A549 (cell line): ENCODE measurements at regions not wholly inside any gene's neighbourhood (a gene's known extent, or its start where the extent isn't known, plus 50 kb on each side); places are given as distances from the start of the nearest gene placed in this dataset.

ENCODE experiments used
- ATAC-seq, 2 experiments: fragments of 200-7000 bp in 1 of 2; fragments of >200 bp in 1 of 2; cut with Nextera tagmentation in 1 of 2; cut with Tn5 transposase in 1 of 2; 3 replicates each; pipeline versions ENCODE4 v1.8.0 to v1.9.1; 2018 to 2020; ENCODE audit warnings: mild to moderate bottlenecking in 1 of 2, moderate library complexity in 1 of 2
- CTCF ChIA-PET: fragments of 300-600 bp; sonication (Branson Sonifier 250); formaldehyde crosslinking; extraction: SDS; loops from one replicate; lab custom pipeline; 2021; ENCODE audit warnings: antibody characterized with exemption, inconsistent platforms; lab: Yijun Ruan, JAX
- POLR2A ChIA-PET: fragments of 350-600 bp; formaldehyde crosslinking; extraction: SDS; loops from one replicate; lab custom pipeline; 2021; ENCODE audit warnings: antibody characterized with exemption, inconsistent platforms; lab: Yijun Ruan, JAX
- DNase-seq, 2 experiments: peaks; one replicate each; pipeline versions ENCODE4 v3.0.0 to v3.0.0-alpha.2; 2011 to 2016; ENCODE audit warnings: low read depth in 1 of 2, low spot score in 1 of 2
- FAIRE-seq: peaks from 2 replicates; lab custom pipeline; 2011; peaks lifted over from hg19 to GRCh38; lab: Jason Lieb, UNC
- H3K27ac ChIP-seq, 2 experiments: fragments of >200 bp; sonication (Bioruptor Twin); formaldehyde crosslinking; 3 replicates each; pipeline ENCODE4 v1.5.1; 2016 to 2017
- H3K4me1 ChIP-seq: fragments of >200 bp; sonication (Bioruptor Twin); formaldehyde crosslinking; 3 replicates; pipeline ENCODE4 v1.6.1; 2016
- H3K4me2 ChIP-seq: fragments of >200 bp; sonication (Bioruptor Twin); formaldehyde crosslinking; 3 replicates; pipeline ENCODE4 v1.6.1; 2016
- H3K4me3 ChIP-seq: fragments of >200 bp; sonication (Bioruptor Twin); formaldehyde crosslinking; 3 replicates; pipeline ENCODE4 v1.5.1; 2016
- H3K9me3 ChIP-seq: fragments of >200 bp; sonication (Bioruptor Twin); formaldehyde crosslinking; 3 replicates; pipeline ENCODE4 v1.6.1; 2016
- BHLHE40 ChIP-seq: IDR thresholded peaks from 2 replicates; pipeline ENCODE4 v1.6.1; 2012; ENCODE audit warnings: low read depth, low read length, inconsistent platforms
- CBX2 ChIP-seq: fragments of 200-600 bp; sonication (generic); IDR thresholded peaks from 2 replicates; pipeline ENCODE4 v1.6.1; 2016; ENCODE audit warnings: low read depth, mild to moderate bottlenecking, borderline replicate concordance
- CEBPB ChIP-seq, 2 experiments: fragments of >200 bp in 1 of 2; sonication (Bioruptor Twin) in 1 of 2; formaldehyde crosslinking in 1 of 2; IDR thresholded peaks; 2 replicates each; pipeline ENCODE4 v1.6.1; 2012 to 2016
- CHD2 ChIP-seq: fragments of 150-350 bp; IDR thresholded peaks from 2 replicates; pipeline ENCODE4 v1.6.1; 2014; ENCODE audit warnings: low read length; ENCODE audit not compliant: partially characterized antibody
- HES2 ChIP-seq: fragments of >200 bp; sonication (Bioruptor Twin); formaldehyde crosslinking; IDR thresholded peaks from 2 replicates; pipeline ENCODE4 v1.6.1; 2016
- MAX ChIP-seq: IDR thresholded peaks from 2 replicates; pipeline ENCODE4 v1.6.1; 2012
- MAZ ChIP-seq: fragments of 150-350 bp; IDR thresholded peaks from 2 replicates; pipeline ENCODE4 v1.6.1; 2014; ENCODE audit warnings: antibody characterized with exemption, low read depth, low read length, borderline replicate concordance
- RAD21 ChIP-seq, 2 experiments: fragments of >200 bp in 1 of 2; sonication (Bioruptor Twin) in 1 of 2; formaldehyde crosslinking in 1 of 2; IDR thresholded peaks in 1 of 2; conservative IDR thresholded peaks in 1 of 2; 2 replicates in 1 of 2; 3 replicates in 1 of 2; pipeline ENCODE4 v1.6.1; 2012 to 2018; ENCODE audit warnings: inconsistent platforms in 1 of 2
- SREBF2 ChIP-seq: fragments of 450-650 bp; IDR thresholded peaks from 2 replicates; pipeline ENCODE4 v1.6.1; 2014; ENCODE audit warnings: mild to moderate bottlenecking, moderate library complexity
- TFCP2L1 ChIP-seq: fragments of 250-450 bp; sonication (Bioruptor Pico); IDR thresholded peaks from 2 replicates; pipeline ENCODE4 v1.5.0; 2021; ENCODE audit warnings: mild to moderate bottlenecking
- TP53 ChIP-seq: fragments of 250-450 bp; sonication (Bioruptor Pico); IDR thresholded peaks from 2 replicates; pipeline ENCODE4 v1.5.0; 2021; ENCODE audit warnings: mild to moderate bottlenecking, moderate library complexity
- ZC3H11A ChIP-seq: fragments of 450-650 bp; IDR thresholded peaks from 2 replicates; pipeline ENCODE4 v1.6.1; 2014; ENCODE audit warnings: antibody characterized with exemption, mild to moderate bottlenecking
- ZFP36 ChIP-seq: fragments of 450-650 bp; IDR thresholded peaks from 2 replicates; pipeline ENCODE4 v1.6.1; 2014; ENCODE audit warnings: borderline replicate concordance; ENCODE audit not compliant: partially characterized antibody
- ZNF302 ChIP-seq: fragments of 250-450 bp; sonication (Bioruptor Pico); IDR thresholded peaks from 2 replicates; pipeline ENCODE4 v1.9.0; 2021; ENCODE audit warnings: inconsistent platforms, mild to moderate bottlenecking, moderate library complexity
- WGBS: methylation state at CpG from one replicate; pipeline ENCODE4 v1.1.6; 2017; ENCODE audit errors: missing lambda C conversion rate; 5-methylcytosine and 5-hydroxymethylcytosine counted together
- TF ChIP-seq, protein P1 (sequence below): fragments of 200-600 bp; sonication (generic); IDR thresholded peaks from 2 replicates; pipeline ENCODE4 v1.6.1; 2016; ENCODE audit warnings: antibody characterized with exemption, mild to moderate bottlenecking, moderate library complexity
- TF ChIP-seq, protein P2 (sequence below): fragments of >200 bp; sonication (Bioruptor Twin); formaldehyde crosslinking; IDR thresholded peaks from 3 replicates; pipeline ENCODE4 v1.6.1; 2016
- TF ChIP-seq, protein P3 (sequence below): IDR thresholded peaks from 2 replicates; pipeline ENCODE4 v1.6.1; 2012; ENCODE audit warnings: low read depth, borderline replicate concordance

DNA sequence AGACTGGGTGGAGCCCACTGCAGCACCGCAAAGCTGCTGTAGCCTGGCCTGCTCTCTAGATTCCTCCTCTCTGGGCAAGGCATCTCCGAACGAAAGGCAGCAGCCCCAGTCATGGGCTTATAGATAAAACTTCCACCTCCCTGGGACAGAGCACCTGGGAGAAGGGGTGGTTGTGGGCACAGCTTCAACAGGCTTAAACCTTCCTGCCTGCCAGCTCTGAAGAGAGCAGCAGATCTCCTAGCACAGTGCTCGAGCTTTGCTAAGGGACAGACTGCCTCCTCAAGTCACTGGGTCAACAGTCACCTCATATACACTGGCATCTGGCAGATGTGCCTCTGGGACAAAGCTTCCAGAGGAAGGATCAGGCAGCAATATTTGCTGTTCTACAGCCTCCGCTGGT, 117.3 kb downstream of the EHF start (continued):
- TF ChIP-seq, protein P1, sequence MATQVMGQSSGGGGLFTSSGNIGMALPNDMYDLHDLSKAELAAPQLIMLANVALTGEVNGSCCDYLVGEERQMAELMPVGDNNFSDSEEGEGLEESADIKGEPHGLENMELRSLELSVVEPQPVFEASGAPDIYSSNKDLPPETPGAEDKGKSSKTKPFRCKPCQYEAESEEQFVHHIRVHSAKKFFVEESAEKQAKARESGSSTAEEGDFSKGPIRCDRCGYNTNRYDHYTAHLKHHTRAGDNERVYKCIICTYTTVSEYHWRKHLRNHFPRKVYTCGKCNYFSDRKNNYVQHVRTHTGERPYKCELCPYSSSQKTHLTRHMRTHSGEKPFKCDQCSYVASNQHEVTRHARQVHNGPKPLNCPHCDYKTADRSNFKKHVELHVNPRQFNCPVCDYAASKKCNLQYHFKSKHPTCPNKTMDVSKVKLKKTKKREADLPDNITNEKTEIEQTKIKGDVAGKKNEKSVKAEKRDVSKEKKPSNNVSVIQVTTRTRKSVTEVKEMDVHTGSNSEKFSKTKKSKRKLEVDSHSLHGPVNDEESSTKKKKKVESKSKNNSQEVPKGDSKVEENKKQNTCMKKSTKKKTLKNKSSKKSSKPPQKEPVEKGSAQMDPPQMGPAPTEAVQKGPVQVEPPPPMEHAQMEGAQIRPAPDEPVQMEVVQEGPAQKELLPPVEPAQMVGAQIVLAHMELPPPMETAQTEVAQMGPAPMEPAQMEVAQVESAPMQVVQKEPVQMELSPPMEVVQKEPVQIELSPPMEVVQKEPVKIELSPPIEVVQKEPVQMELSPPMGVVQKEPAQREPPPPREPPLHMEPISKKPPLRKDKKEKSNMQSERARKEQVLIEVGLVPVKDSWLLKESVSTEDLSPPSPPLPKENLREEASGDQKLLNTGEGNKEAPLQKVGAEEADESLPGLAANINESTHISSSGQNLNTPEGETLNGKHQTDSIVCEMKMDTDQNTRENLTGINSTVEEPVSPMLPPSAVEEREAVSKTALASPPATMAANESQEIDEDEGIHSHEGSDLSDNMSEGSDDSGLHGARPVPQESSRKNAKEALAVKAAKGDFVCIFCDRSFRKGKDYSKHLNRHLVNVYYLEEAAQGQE: no peak
- TF ChIP-seq MAX: no peak
- TF ChIP-seq, protein P2, sequence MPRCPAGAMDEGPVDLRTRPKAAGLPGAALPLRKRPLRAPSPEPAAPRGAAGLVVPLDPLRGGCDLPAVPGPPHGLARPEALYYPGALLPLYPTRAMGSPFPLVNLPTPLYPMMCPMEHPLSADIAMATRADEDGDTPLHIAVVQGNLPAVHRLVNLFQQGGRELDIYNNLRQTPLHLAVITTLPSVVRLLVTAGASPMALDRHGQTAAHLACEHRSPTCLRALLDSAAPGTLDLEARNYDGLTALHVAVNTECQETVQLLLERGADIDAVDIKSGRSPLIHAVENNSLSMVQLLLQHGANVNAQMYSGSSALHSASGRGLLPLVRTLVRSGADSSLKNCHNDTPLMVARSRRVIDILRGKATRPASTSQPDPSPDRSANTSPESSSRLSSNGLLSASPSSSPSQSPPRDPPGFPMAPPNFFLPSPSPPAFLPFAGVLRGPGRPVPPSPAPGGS: no peak

GRCh38 chr11:34732831-34733230, 111.9 kb downstream of the EHF start:
- POLR2A ChIA-PET: no interaction called here
- ATAC-seq: no peak
- peaks cover 11% of the 10 kb centered on the region for H3K9me3 ChIP-seq
- 14% methylated on average over 1 of the region's 1 CpG for WGBS
- H3K27ac ChIP-seq: no peak overlapping the region
- FAIRE-seq: no peak
- CTCF ChIA-PET: interaction anchor here (1.0 to 1.1 kb wide), 3 partner anchors 25 to 73 kb away, joined by 3 read pairs; no protein-coding TSS in a partner anchor
- peaks cover 8% of the 10 kb centered on the region; the same call in 2 of the 3 replicates for H3K4me1 ChIP-seq
- TF ChIP-seq ZNF302 (CRISPR knock-in tag): no peak
- DNase-seq: no peak
- no peak overlapping the region for H3K4me3 ChIP-seq
- no peak overlapping the region for H3K4me2 ChIP-seq

- Histone ChIP-seq H3K27ac (peak overlapping the region in 1 of 2 experiments; percentile 53; a peak in 1 of 6 replicates), H3K4me1 (peaks cover 8% of the 10 kb centered on the region; the same call in 2 of the 3 replicates), H3K4me3 (no peak overlapping the region), H3K9me3 (0 out of 3 replicates have a peak, but pooled peaks cover 3% of the 10 kb centered on the region), H3K4me2 (no peak overlapping the region)
- DNase-seq: no peak
- POLR2A ChIA-PET: no interaction called here
- TF ChIP-seq, protein P3, sequence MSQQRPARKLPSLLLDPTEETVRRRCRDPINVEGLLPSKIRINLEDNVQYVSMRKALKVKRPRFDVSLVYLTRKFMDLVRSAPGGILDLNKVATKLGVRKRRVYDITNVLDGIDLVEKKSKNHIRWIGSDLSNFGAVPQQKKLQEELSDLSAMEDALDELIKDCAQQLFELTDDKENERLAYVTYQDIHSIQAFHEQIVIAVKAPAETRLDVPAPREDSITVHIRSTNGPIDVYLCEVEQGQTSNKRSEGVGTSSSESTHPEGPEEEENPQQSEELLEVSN: no peak
- no peak for TF ChIP-seq ZC3H11A
- TF ChIP-seq RAD21 (conservative IDR thresholded peaks at IDR 0.05 in 1 of 2, IDR thresholded peaks at IDR 0.05 in 1 of 2): no peak
- TF ChIP-seq SREBF2: no peak
- TF ChIP-seq TFCP2L1 (CRISPR knock-in tag): no peak
- no peak for TF ChIP-seq TP53
- no peak for TF ChIP-seq CEBPB (IDR thresholded peaks at IDR 0.05)
- no peak for TF ChIP-seq ZNF302 (CRISPR knock-in tag)
- TF ChIP-seq CBX2: no peak
- TF ChIP-seq MAZ: no peak
- TF ChIP-seq CHD2: no peak
- no peak for TF ChIP-seq ZFP36
- no peak for TF ChIP-seq BHLHE40
- no peak for TF ChIP-seq HES2
- ATAC-seq: no peak
- CTCF ChIA-PET: interaction anchor here (1.1 kb wide), 1 partner anchor 23 kb away, joined by 3 read pairs; no protein-coding TSS in a partner anchor
- no peak for FAIRE-seq
- 84% methylated on average over 3 of the region's 3 CpGs for WGBS
Measured at GRCh38 chr11:34731603-34732002, 110.7 kb downstream of the EHF start.
